ENCODE measurements at regions not wholly inside any gene's neighbourhood (a gene's known extent, or its start where the extent isn't known, plus 50 kb on each side); places are given as distances from the start of the nearest gene placed in this dataset.

- no peaks in the 10 kb centered on the region for H3K27me3 ChIP-seq
- H3K27ac ChIP-seq = no peak overlapping the region
- DNase-seq = no peak
- H3K9ac ChIP-seq (ENCODE audit: low read depth in 2 of 2, low read length in 2 of 2) = no peak overlapping the region
- no peak overlapping the region for H3K4me3 ChIP-seq
- H3K4me1 ChIP-seq = no peaks in the 10 kb centered on the region
- TF ChIP-seq CTCF (IDR thresholded peaks at IDR 0.05) = no peak
- no peaks in the 10 kb centered on the region for H3K9me3 ChIP-seq
- intact Hi-C loops (cut with DNase I) = no loop called here
- H3K36me3 ChIP-seq = no peaks in the 10 kb centered on the region
Measured at GRCh38 chr13:60798503-60798902, 401.5 kb downstream of the TDRD3 start.

DNA sequence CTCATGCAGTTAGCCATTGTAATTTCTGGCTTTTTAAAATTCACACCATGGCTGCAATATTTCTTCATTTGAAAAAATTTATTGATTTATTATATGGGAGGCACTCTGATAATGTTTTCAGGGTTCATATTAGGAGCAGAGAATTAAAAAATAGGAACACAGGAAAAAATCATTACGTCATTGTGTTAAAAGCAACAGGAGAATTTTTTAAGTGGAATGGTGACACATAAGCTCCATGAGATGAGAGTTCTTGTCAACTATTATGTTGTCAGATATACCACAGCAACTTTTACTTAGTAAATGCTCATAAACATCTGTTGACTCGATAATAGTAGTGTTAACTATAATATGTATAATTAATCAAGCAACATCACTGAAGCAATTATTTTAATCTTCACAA, 400.1 kb downstream of the TDRD3 start:
- no peaks in the 10 kb centered on the region for H3K36me3 ChIP-seq
- intact Hi-C loops (cut with DNase I) = no loop called here

DNA sequence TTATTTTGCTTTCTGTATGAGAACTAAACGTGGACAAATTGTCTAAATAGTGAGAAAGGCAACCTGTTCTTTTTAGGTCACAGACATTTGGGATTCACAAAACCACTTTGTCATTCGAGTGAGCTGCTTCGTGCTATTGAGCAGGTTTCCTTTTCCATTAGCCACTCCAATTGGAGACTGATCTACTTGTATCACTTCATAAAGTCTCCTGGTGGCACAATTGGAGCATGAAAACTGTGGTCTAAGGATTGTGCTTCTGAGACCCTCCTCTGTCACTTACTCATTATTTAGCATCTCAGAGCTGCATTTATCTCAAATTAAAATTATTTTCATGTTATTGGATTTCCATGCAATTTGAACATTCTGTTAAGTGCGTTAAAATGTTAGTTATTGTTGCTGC, 397.7 kb downstream of the TDRD3 start:
- Histone ChIP-seq H3K27me3 (no peaks in the 10 kb centered on the region), H3K27ac (no peak overlapping the region), H3K4me3 (no peak overlapping the region), H3K9ac (ENCODE audit: low read depth in 2 of 2, low read length in 2 of 2) (no peak overlapping the region), H3K9me3 (no peaks in the 10 kb centered on the region), H3K4me1 (no peaks in the 10 kb centered on the region), H3K36me3 (no peaks in the 10 kb centered on the region)
- DNase-seq = no peak
- intact Hi-C loops (cut with DNase I) = no loop called here
- TF ChIP-seq CTCF (IDR thresholded peaks at IDR 0.05) = no peak

More for the DNA sequence above, 400.1 kb downstream of the TDRD3 start:
- H3K9me3 ChIP-seq = no peaks in the 10 kb centered on the region
- no peaks in the 10 kb centered on the region for H3K4me1 ChIP-seq
- H3K4me3 ChIP-seq = no peak overlapping the region
- no peak for TF ChIP-seq CTCF (IDR thresholded peaks at IDR 0.05)
- H3K27me3 ChIP-seq = no peaks in the 10 kb centered on the region
- H3K9ac ChIP-seq (ENCODE audit: low read depth in 2 of 2, low read length in 2 of 2) = no peak overlapping the region
- no peak overlapping the region for H3K27ac ChIP-seq
- no peak for DNase-seq

GRCh38 chr13:60790620-60791019, 393.6 kb downstream of the TDRD3 start:
- no peak for DNase-seq
- Histone ChIP-seq H3K27ac (no peak overlapping the region), H3K9ac (ENCODE audit: low read depth in 2 of 2, low read length in 2 of 2) (no peak overlapping the region), H3K27me3 (no peaks in the 10 kb centered on the region), H3K4me3 (no peak overlapping the region), H3K36me3 (no peaks in the 10 kb centered on the region), H3K4me1 (no peaks in the 10 kb centered on the region), H3K9me3 (no peaks in the 10 kb centered on the region)
- TF ChIP-seq CTCF (IDR thresholded peaks at IDR 0.05) = no peak
- intact Hi-C loops (cut with DNase I) = no loop called here

GRCh38 chr13:60788156-60788829, 391.3 kb downstream of the TDRD3 start:
- DNase-seq = no peak
- TF ChIP-seq CTCF (IDR thresholded peaks at IDR 0.05) = no peak

More at GRCh38 chr13:60788156-60788829, 391.3 kb downstream of the TDRD3 start:
- H3K27me3 ChIP-seq = no peaks in the 10 kb centered on the region
- H3K27ac ChIP-seq = no peak overlapping the region
- no peaks in the 10 kb centered on the region for H3K36me3 ChIP-seq
- no peaks in the 10 kb centered on the region for H3K4me1 ChIP-seq
- no peak overlapping the region for H3K9ac ChIP-seq (ENCODE audit: low read depth in 2 of 2, low read length in 2 of 2)
- intact Hi-C loops (cut with DNase I) = no loop called here
- H3K4me3 ChIP-seq = no peak overlapping the region
- no peaks in the 10 kb centered on the region for H3K9me3 ChIP-seq

Data from colonic mucosa (tissue), 4 donors.